Fibroblast of the aortic adventitia (primary cell): ENCODE measurements at regions not wholly inside any gene's neighbourhood (a gene's known extent, or its start where the extent isn't known, plus 50 kb on each side); places are given as distances from the start of the nearest gene placed in this dataset.

Experiments used
- DNase-seq: peaks from one replicate; pipeline ENCODE4 v3.0.0-alpha.2; 2010; ENCODE audit warnings: low read depth
- H3K4me3 ChIP-seq: 2 replicates; pipeline ENCODE4 v1.5.1; 2011; ENCODE audit warnings: low read depth, mild to moderate bottlenecking, control low read depth, low read length, moderate library complexity
- TF ChIP-seq, protein P1 (sequence below): IDR thresholded peaks from 2 replicates; pipeline ENCODE4 v1.5.1; 2011; ENCODE audit warnings: mild to moderate bottlenecking, low read length, control low read depth, inconsistent platforms; ENCODE audit not compliant: insufficient read depth

DNA sequence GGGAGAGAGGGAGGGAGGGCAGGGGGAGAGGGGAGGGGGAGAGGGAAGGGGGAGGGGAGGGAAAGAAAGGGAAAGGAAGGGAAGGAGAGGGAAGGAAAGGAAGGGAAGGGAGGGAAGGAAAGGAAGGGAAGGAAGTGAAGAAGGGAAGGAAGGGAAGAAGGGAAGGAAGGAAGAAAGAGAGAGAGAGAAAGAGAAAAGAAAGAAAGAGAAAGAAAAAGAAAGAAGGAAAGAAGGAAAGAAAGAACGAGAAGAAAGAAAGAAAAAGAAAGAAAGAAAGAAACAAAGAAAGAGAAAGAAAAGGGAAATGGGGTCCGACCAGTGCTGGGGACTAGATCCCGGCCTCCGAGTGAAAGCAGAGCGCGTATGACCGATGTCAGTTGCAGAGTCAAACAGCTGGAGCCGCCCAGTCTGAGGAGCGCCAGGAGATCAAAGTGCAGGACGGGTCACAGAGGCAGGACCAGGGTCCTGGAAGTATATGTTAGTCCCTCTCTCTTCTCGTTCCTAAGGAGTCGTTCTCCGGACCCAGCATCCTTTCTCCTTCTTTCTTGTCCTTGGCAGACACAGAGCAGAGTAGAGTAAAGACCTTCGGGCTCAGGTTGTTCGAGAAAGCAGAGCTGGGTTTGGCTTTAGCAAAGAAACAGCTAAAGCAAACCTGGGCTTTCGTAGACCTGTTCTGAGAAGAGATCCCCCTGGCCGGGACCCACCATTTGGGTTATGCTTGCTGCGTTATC, 305.4 kb upstream of the MSX2 start:
- TF ChIP-seq, protein P1, sequence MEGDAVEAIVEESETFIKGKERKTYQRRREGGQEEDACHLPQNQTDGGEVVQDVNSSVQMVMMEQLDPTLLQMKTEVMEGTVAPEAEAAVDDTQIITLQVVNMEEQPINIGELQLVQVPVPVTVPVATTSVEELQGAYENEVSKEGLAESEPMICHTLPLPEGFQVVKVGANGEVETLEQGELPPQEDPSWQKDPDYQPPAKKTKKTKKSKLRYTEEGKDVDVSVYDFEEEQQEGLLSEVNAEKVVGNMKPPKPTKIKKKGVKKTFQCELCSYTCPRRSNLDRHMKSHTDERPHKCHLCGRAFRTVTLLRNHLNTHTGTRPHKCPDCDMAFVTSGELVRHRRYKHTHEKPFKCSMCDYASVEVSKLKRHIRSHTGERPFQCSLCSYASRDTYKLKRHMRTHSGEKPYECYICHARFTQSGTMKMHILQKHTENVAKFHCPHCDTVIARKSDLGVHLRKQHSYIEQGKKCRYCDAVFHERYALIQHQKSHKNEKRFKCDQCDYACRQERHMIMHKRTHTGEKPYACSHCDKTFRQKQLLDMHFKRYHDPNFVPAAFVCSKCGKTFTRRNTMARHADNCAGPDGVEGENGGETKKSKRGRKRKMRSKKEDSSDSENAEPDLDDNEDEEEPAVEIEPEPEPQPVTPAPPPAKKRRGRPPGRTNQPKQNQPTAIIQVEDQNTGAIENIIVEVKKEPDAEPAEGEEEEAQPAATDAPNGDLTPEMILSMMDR, result no peak
- DNase-seq, result no peak
- peak overlapping the region; percentile 57 for H3K4me3 ChIP-seq

DNA sequence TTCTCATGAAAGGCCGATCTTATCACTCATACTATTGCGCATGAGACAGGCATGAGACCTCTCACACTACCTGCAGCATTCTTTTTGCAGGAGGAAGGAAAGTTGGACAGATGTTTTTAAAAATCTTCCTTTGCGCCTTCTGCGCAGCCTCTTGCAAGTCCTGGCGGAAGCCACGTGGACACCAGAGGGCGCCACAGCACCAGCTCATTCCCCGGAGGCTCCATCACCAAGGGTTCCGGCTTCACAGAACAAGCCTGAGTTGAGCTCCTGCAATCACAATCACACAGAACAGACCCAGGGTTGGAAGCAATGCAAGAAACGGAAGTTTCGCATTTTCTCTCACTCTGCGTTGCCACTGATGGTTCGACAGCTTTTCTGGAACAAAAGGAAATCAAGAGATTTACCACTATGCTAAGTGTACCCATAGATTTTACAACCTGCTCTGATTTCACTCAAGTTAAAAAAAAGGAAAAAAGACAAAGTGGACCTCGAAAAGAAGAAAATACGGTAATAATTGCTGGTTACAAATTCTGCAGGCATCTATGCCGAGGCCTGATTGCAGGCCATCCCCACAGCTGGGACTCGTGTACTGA, 304.7 kb upstream of the MSX2 start:
- DNase-seq, result peak; percentile 94
- peak overlapping the region; percentile 57 for H3K4me3 ChIP-seq
- TF ChIP-seq, protein P1, result peak; percentile 95

DNA sequence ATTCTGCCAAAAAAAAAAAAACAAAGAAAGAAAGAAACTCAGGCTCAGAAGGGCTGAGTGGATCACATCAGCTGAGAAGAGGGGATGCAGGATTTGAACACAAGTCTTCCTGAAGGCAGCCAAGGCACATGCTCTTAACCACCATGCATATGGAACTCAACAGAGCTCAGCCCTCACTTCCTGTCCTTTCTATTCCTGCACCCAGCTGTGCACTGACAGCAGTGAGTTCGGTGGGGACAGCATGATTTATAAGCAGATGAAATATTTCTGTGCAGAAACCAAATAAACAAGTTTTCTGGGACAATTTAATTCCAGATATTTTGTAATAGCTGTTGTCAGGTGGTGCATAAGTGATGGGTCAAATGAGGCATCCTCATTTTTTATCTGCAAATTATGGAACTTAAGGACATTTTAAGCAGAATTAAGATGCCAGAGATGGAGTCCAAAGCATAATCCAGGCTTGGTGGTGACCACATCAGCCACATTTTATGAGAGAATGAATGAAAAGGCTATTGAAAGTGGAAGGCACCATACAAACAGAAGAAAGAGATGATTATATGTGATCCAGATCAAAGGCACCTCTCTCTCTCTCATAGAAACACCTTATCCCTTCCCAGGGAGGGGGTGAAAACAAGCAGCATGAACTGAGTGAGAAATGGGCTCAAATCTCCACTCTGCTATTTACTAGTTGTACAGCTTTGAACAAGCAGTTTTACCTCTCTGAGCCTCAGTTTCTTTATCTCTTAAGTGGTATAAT, 303.6 kb upstream of the MSX2 start:
- TF ChIP-seq, protein P1, result no peak
- DNase-seq, result no peak
- no peak overlapping the region for H3K4me3 ChIP-seq

DNA sequence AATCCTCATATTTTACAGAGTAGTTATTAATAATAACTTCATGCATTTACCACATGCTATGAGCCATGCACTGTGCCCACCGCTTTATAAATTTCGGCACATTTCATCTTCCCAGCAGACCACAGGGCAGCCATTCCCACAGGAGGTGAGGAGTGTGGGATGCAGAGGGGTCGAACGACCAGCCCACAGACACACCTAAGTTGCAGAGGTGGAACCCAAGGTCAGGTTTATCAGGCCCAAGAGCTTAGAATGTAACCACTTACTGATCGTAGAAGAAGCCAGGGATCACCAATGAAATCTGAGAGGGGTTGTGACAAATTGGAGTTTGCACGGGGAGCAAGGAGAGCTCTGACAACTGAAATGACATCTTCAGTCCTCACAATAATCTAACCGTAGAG, 303.0 kb upstream of the MSX2 start:
- TF ChIP-seq, protein P1, result no peak
- DNase-seq, result no peak
- no peak overlapping the region for H3K4me3 ChIP-seq

DNA sequence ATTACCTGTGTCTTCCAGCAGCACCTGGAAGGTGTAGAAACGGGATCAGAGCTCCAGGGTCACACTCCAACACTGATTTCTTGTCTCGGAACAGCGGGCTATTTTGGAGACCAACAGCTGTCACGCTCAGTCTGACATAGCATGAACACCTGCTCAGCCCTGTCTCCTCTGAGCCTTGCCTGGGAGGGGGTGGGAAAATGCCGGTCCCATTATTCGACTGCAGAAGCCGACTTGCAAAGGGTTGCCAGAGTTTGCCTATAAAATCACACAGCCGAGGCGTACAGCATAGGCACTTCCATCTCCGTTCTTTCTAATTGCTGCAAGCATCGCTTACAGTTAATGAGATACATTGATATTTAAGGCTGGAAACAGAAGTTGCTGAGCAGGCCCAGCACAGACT, 300.8 kb upstream of the MSX2 start:
- H3K4me3 ChIP-seq, result no peak overlapping the region
- TF ChIP-seq, protein P1, result no peak
- no peak for DNase-seq

DNA sequence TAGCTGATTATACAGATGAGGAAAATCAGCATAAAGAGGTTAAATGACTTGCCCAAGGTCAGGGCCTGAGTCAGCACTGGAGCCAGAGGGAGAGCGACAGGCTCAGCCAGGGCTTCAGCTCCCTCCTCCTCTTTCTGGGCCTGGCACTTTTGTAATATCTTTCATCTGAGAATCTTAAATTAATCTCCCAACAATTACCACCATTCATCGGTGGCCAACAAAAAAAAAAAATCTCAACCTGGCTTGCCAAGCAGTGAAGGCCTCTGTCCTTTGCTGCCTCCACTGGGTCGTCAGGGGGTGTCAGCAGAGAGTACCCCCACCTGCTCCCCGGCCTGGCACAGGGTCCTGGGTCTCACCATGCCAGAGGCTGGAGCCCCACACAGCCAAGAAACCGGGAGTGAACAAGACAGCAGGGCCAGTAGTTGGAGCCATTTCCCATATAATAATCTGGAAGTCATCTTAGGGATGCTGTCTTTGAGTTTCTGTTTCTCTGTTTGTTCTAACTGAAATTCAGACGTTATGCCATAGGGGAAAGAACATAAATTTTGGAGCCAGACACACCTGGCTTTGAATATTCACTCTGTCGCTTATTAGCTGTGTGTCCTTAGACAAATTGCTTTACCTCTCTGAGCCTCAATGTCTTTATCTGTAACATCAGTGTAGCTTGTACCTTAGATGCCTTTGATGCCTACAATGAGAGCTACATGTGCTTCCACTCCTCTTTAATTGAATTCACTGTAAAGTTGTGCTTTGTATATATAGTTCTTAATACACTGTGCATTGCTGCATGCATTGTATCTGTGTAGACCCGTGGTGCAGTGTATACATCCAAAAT, 299.9 kb upstream of the MSX2 start:
- H3K4me3 ChIP-seq, result no peak overlapping the region
- TF ChIP-seq, protein P1, result peak; percentile 3
- DNase-seq, result no peak
